AG10803 (cell line): ENCODE measurements at regions not wholly inside any gene's neighbourhood (a gene's known extent, or its start where the extent isn't known, plus 50 kb on each side); places are given as distances from the start of the nearest gene placed in this dataset.

Experiments
- DNase-seq: peaks from one replicate; pipeline ENCODE4 v3.0.0; 2010; ENCODE audit warnings: low read depth
- H3K4me3 ChIP-seq: 2 replicates; pipeline ENCODE4 v1.5.1; 2011; ENCODE audit warnings: mild to moderate bottlenecking, low read length, control low read depth
- TF ChIP-seq, protein P1 (sequence below): conservative IDR thresholded peaks from 2 replicates; pipeline ENCODE4 v1.5.1; 2011; ENCODE audit warnings: mild to moderate bottlenecking, low read length, control low read depth, inconsistent platforms

DNA sequence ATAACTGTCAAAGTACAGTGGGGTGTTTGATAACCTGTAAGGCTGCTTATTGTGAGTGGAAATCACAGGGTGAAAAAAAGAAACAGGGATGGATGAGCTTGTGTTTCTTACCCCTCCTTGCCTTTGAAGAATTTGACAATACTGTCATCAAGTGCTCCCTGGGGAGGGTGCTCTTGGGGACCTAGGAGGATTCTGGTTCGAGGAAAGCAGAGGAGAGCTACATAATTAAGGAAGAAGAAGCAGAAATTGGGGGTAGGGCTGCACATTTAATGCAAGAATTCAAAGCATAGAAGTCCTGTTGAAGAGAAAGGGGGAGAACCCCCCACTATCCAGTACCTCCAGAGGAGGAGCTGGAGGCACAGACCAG lies 208.1 kb upstream of the PHYHIPL start:
- DNase-seq: no peak
- H3K4me3 ChIP-seq: no peak overlapping the region
- TF ChIP-seq, protein P1, sequence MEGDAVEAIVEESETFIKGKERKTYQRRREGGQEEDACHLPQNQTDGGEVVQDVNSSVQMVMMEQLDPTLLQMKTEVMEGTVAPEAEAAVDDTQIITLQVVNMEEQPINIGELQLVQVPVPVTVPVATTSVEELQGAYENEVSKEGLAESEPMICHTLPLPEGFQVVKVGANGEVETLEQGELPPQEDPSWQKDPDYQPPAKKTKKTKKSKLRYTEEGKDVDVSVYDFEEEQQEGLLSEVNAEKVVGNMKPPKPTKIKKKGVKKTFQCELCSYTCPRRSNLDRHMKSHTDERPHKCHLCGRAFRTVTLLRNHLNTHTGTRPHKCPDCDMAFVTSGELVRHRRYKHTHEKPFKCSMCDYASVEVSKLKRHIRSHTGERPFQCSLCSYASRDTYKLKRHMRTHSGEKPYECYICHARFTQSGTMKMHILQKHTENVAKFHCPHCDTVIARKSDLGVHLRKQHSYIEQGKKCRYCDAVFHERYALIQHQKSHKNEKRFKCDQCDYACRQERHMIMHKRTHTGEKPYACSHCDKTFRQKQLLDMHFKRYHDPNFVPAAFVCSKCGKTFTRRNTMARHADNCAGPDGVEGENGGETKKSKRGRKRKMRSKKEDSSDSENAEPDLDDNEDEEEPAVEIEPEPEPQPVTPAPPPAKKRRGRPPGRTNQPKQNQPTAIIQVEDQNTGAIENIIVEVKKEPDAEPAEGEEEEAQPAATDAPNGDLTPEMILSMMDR: no peak

DNA sequence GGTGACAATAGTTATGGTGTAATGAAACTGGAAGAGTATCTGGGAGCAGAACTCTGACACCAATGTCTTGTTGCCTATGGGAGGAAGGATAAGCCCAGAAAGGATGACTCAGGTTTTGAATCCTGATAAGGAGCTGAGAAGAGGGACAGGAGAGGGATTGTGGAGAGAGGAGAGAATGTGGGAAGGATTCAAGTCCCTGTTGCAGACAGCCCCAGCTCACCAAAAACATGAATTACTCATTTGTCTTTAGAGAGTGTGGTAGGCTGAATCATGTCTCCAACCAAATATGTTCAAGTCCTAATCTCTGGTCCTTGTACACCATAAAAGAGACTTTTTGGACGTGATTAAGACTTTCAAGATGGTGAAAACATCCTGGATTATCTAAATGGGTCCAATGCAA lies 206.9 kb upstream of the PHYHIPL start:
- DNase-seq: no peak
- TF ChIP-seq, protein P1: no peak
- H3K4me3 ChIP-seq: no peak overlapping the region

DNA sequence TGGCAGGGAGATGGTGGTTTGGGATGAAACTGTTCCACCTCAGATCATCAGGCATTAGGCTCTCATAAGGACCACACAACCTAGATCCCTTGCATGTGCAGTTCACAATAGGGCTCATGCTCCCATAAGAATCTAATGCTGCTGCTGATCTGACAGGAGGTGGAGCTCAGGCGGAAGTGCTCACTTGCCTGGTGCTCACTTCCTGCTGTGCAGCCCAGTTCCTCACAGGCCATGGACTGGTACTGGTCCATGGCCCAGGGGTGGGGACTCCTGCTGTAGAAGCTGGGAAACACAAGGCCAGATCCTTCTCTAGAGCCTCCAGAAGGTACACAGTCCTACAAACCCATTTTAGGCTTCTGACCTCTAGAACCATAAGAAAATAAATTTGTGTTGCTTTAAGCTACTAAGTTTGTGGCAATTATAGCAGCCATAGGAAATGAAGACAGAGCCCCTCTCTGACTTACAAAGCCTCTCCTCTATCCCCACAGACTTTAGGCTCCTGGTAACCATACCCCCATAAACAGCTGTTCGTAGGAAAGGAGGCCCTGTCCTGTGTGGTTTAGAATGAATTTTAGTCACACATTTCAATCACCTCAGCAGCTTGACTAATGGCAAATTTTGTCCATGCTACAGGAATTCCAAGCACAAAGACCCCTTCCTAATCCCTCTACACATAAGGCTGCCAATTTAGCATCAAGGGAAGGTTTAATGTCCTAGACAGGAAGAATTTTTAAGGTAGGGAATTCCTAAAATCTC lies 206.1 kb upstream of the PHYHIPL start:
- no peak for DNase-seq
- TF ChIP-seq, protein P1: no peak
- no peak overlapping the region for H3K4me3 ChIP-seq

DNA sequence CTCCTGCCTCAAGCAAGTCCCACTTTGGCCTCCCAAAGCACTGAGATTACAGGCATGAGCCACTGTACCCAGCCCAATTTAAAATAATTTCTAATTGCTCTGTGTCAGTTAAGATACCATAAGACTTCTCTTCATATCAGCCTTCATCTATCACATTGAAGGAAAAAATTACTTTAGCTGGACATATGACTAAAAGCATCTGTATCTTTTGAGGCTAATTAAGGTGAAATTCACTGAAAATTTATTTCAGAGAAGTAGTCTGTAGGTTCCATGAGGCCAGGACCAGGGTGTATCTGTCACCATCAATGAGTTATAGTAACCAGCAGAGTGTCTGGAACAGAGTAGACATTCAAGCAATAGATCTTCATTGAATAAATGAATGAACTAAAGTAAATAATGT lies 205.2 kb upstream of the PHYHIPL start:
- no peak for DNase-seq
- TF ChIP-seq, protein P1: no peak
- no peak overlapping the region for H3K4me3 ChIP-seq

DNA sequence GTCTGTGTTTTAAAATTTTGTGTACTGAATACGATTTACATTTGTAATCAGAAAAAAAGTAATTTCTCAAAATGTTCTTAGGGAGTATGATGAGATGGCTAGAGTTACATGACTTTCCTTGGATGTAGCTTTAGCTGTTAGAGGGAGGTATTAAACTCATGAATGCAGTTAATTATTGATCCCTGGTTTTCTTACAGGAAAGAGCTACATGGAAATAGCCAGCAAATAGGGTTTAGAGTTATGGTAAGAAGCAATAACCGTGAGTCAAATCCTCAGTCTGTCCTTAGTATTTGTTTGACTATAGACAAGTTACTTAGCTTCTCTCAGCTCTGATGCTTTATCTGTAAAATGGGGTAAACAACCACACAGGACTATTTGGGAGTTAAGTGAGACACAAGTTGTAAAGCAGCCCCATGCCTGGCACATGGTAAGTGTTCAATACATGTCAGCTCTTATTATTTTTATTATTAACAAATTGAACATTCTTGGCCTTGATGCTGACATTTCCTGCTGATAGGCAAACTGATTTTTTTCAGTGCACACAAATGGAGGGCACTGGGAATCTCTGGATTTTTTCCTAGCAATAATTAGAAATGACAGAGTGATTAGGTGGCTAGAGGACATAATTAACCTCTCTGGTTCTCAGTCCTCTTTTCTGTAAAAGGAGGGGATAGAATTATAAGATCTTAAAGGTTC lies 204.5 kb upstream of the PHYHIPL start:
- H3K4me3 ChIP-seq: no peak overlapping the region
- TF ChIP-seq, protein P1: no peak
- DNase-seq: no peak

DNA sequence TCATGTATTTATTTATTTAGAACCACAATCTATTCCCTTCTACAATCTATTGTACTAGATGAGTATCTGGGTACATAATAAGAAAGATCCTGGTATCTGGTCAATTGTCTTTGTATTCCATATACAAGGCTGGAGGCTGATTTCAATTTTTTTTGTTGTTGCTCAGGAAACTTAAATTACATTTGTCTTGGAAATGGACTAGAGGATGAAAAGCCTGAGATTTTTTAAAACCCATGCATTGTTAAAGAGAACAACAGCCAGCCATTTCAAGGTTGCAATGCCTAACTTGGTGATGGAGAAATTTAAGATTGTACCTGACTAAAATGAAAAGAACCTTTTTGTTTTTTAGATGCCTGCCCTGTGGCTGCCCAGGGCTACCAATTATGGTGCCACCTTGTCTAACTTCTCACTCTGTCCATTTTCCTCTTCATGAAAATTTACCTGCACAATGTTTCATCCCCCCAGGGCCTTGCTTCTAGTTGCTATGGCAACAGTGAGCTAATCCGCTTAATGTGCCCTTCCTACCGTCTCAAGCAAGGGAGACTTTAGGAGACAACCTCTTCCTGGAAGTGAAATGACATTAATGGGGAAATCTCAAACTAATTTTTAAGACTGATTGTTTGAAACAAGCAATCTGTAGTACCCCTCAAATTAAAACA lies 203.7 kb upstream of the PHYHIPL start:
- no peak for DNase-seq
- TF ChIP-seq, protein P1: no peak
- H3K4me3 ChIP-seq: no peak overlapping the region
